WTC11 (cell line): ENCODE measurements at regions not wholly inside any gene's neighbourhood (a gene's known extent, or its start where the extent isn't known, plus 50 kb on each side); places are given as distances from the start of the nearest gene placed in this dataset.

Experiments used
- ATAC-seq: fragments of 200-7000 bp; cut with Tn5 transposase; 2 replicates; pipeline ENCODE4 v1.10.0; 2021; ENCODE audit warnings: mild to moderate bottlenecking, moderate library complexity
- CTCF ChIA-PET: fragments of 300-600 bp; sonication (Branson Sonifier 250); formaldehyde crosslinking; loops from one replicate; lab custom pipeline; 2021; ENCODE audit warnings: antibody characterized with exemption; lab: Charles Lee
- POLR2A ChIA-PET: fragments of 350-600 bp; sonication (Branson Sonifier 250); formaldehyde crosslinking; loops from one replicate; lab custom pipeline; 2021; ENCODE audit warnings: antibody characterized with exemption; lab: Charles Lee
- DNase-seq: peaks from one replicate; pipeline ENCODE4 v3.0.0; 2021; ENCODE audit warnings: low spot score
- H3K27ac Mint-ChIP-seq: 2 replicates; pipeline ENCODE4 v1.8.0; 2021; ENCODE audit warnings: mixed read lengths
- H3K27me3 Mint-ChIP-seq: 2 replicates; pipeline ENCODE4 v1.8.0; 2021; ENCODE audit warnings: low read depth, mild to moderate bottlenecking, moderate library complexity, mixed read lengths
- H3K36me3 Mint-ChIP-seq: 2 replicates; pipeline ENCODE4 v1.8.0; 2021; ENCODE audit warnings: mixed read lengths
- H3K4me1 Mint-ChIP-seq: 2 replicates; pipeline ENCODE4 v1.8.0; 2022; ENCODE audit warnings: mixed read lengths
- H3K4me3 Mint-ChIP-seq: 2 replicates; pipeline ENCODE4 v1.8.0; 2021; ENCODE audit warnings: mild to moderate bottlenecking, moderate library complexity, mixed read lengths
- H3K9me3 Mint-ChIP-seq: 2 replicates; pipeline ENCODE4 v1.8.0; 2021; ENCODE audit warnings: mixed read lengths
- AFF4 ChIP-seq: sonication (generic); formaldehyde crosslinking; IDR thresholded peaks from 2 replicates; pipeline ENCODE4 v1.8.1; 2023; ENCODE audit warnings: mild to moderate bottlenecking, missing genetic modification reagents, borderline replicate concordance
- CREM ChIP-seq: sonication (generic); formaldehyde crosslinking; IDR thresholded peaks from 2 replicates; pipeline ENCODE4 v1.8.1; 2022; ENCODE audit warnings: mild to moderate bottlenecking, missing genetic modification reagents, moderate library complexity
- E2F5 ChIP-seq: sonication (generic); formaldehyde crosslinking; IDR thresholded peaks from 2 replicates; pipeline ENCODE4 v1.8.1; 2022; ENCODE audit warnings: mild to moderate bottlenecking, moderate library complexity, missing genetic modification reagents
- EMX1 ChIP-seq: fragments of 250-450 bp; sonication (Bioruptor Pico); IDR thresholded peaks from 2 replicates; pipeline ENCODE4 v1.8.0; 2021; ENCODE audit warnings: mild to moderate bottlenecking
- ETV6 ChIP-seq: sonication (generic); formaldehyde crosslinking; IDR thresholded peaks from 2 replicates; pipeline ENCODE4 v1.8.1; 2022; ENCODE audit warnings: mild to moderate bottlenecking, missing genetic modification reagents
- FOXK1 ChIP-seq: sonication (generic); formaldehyde crosslinking; IDR thresholded peaks from 2 replicates; pipeline ENCODE4 v1.8.0; 2022; ENCODE audit warnings: mild to moderate bottlenecking, moderate library complexity, missing genetic modification reagents
- IRF2 ChIP-seq: sonication (generic); formaldehyde crosslinking; IDR thresholded peaks from 2 replicates; pipeline ENCODE4 v1.8.0; 2022; ENCODE audit warnings: low read depth, missing genetic modification reagents, borderline replicate concordance
- JAZF1 ChIP-seq: fragments of 250-450 bp; sonication (Bioruptor Pico); IDR thresholded peaks from 2 replicates; pipeline ENCODE4 v1.9.0; 2021; ENCODE audit warnings: moderate library complexity, mild to moderate bottlenecking, inconsistent platforms
- NFE2L1 ChIP-seq: sonication (generic); formaldehyde crosslinking; IDR thresholded peaks from 2 replicates; pipeline ENCODE4 v1.8.1; 2023; ENCODE audit warnings: missing genetic modification reagents
- NR2C2 ChIP-seq: sonication (generic); formaldehyde crosslinking; IDR thresholded peaks from 2 replicates; pipeline ENCODE4 v1.8.0; 2022; ENCODE audit warnings: mild to moderate bottlenecking, missing genetic modification reagents
- PRDM15 ChIP-seq: sonication (generic); formaldehyde crosslinking; IDR thresholded peaks from 2 replicates; pipeline ENCODE4 v1.8.0; 2022; ENCODE audit warnings: missing genetic modification reagents
- RELA ChIP-seq: sonication (generic); formaldehyde crosslinking; IDR thresholded peaks from 2 replicates; pipeline ENCODE4 v1.8.1; 2022; ENCODE audit warnings: missing genetic modification reagents, mild to moderate bottlenecking, borderline replicate concordance
- SMAD4 ChIP-seq: sonication (generic); formaldehyde crosslinking; IDR thresholded peaks from 2 replicates; pipeline ENCODE4 v1.8.0; 2022; ENCODE audit warnings: mild to moderate bottlenecking, missing genetic modification reagents
- TCF7 ChIP-seq: sonication (generic); formaldehyde crosslinking; IDR thresholded peaks from 2 replicates; pipeline ENCODE4 v1.8.0; 2022; ENCODE audit warnings: mild to moderate bottlenecking, low read depth, missing genetic modification reagents, moderate library complexity
- ZBTB43 ChIP-seq: sonication (generic); formaldehyde crosslinking; IDR thresholded peaks from 2 replicates; pipeline ENCODE4 v1.8.1; 2023; ENCODE audit warnings: mild to moderate bottlenecking, missing genetic modification reagents
- ZNF138 ChIP-seq: sonication (generic); formaldehyde crosslinking; conservative IDR thresholded peaks from 2 replicates; pipeline ENCODE4 v1.8.1; 2022; ENCODE audit warnings: mild to moderate bottlenecking, moderate library complexity, missing genetic modification reagents
- ZNF281 ChIP-seq: sonication (generic); formaldehyde crosslinking; IDR thresholded peaks from 2 replicates; pipeline ENCODE4 v1.8.0; 2023; ENCODE audit warnings: mild to moderate bottlenecking, missing genetic modification reagents
- ZNF317 ChIP-seq: sonication (generic); formaldehyde crosslinking; IDR thresholded peaks from 2 replicates; pipeline ENCODE4 v1.8.1; 2023; ENCODE audit warnings: low read depth, mild to moderate bottlenecking, moderate library complexity, missing genetic modification reagents, borderline replicate concordance
- ZNF416 ChIP-seq: fragments of 250-450 bp; sonication (Bioruptor Pico); IDR thresholded peaks from 2 replicates; pipeline ENCODE4 v1.9.0; 2021; ENCODE audit warnings: mild to moderate bottlenecking, inconsistent platforms
- ZNF423 ChIP-seq: fragments of 250-450 bp; sonication (Bioruptor Pico); IDR thresholded peaks from 2 replicates; pipeline ENCODE4 v2.1.2; 2022; ENCODE audit warnings: mild to moderate bottlenecking, moderate library complexity
- TF ChIP-seq, protein P1 (sequence below): sonication (generic); formaldehyde crosslinking; IDR thresholded peaks from 2 replicates; pipeline ENCODE4 v1.8.1; 2023; ENCODE audit warnings: mild to moderate bottlenecking, moderate library complexity, missing genetic modification reagents
- TF ChIP-seq, protein P2 (sequence below): sonication (generic); formaldehyde crosslinking; IDR thresholded peaks from 2 replicates; pipeline ENCODE4 v1.8.1; 2022; ENCODE audit warnings: low read depth, missing genetic modification reagents, borderline replicate concordance

GRCh38 chr10:52678611-52679010, 94.0 kb downstream of the MBL2 start (continued):
- TF ChIP-seq AFF4 (CRISPR knock-in tag) (no peak), JAZF1 (CRISPR knock-in tag) (no peak), SMAD4 (CRISPR knock-in tag) (no peak), TCF7 (no peak)

- Mint-ChIP-seq H3K9me3 (no peaks in the 10 kb centered on the region), H3K27me3 (no peaks in the 10 kb centered on the region), H3K4me1 (peaks cover 7% of the 10 kb centered on the region), H3K36me3 (no peaks in the 10 kb centered on the region), H3K4me3 (no peak overlapping the region), H3K27ac (no peak overlapping the region)
- DNase-seq (no peak), ATAC-seq (no peak)
- CTCF ChIA-PET, result no interaction called here
- TF ChIP-seq FOXK1 (CRISPR knock-in tag), result no peak
- TF ChIP-seq PRDM15 (CRISPR knock-in tag), result no peak
- TF ChIP-seq NR2C2 (CRISPR knock-in tag), result no peak
- TF ChIP-seq, protein P1, sequence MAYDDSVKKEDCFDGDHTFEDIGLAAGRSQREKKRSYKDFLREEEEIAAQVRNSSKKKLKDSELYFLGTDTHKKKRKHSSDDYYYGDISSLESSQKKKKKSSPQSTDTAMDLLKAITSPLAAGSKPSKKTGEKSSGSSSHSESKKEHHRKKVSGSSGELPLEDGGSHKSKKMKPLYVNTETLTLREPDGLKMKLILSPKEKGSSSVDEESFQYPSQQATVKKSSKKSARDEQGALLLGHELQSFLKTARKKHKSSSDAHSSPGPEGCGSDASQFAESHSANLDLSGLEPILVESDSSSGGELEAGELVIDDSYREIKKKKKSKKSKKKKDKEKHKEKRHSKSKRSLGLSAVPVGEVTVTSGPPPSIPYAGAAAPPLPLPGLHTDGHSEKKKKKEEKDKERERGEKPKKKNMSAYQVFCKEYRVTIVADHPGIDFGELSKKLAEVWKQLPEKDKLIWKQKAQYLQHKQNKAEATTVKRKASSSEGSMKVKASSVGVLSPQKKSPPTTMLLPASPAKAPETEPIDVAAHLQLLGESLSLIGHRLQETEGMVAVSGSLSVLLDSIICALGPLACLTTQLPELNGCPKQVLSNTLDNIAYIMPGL, result no peak
- TF ChIP-seq CREM (CRISPR knock-in tag), result no peak
- TF ChIP-seq ZNF416 (CRISPR knock-in tag), result no peak
- no peak for TF ChIP-seq ZNF138 (CRISPR knock-in tag)
- no peak for TF ChIP-seq E2F5 (CRISPR knock-in tag)
- TF ChIP-seq ZNF423 (CRISPR knock-in tag), result no peak
- no peak for TF ChIP-seq ZBTB43 (CRISPR knock-in tag)
- TF ChIP-seq IRF2 (CRISPR knock-in tag), result no peak
- no peak for TF ChIP-seq EMX1 (CRISPR knock-in tag)
- no peak for TF ChIP-seq ZNF317 (CRISPR knock-in tag)
- TF ChIP-seq, protein P2, sequence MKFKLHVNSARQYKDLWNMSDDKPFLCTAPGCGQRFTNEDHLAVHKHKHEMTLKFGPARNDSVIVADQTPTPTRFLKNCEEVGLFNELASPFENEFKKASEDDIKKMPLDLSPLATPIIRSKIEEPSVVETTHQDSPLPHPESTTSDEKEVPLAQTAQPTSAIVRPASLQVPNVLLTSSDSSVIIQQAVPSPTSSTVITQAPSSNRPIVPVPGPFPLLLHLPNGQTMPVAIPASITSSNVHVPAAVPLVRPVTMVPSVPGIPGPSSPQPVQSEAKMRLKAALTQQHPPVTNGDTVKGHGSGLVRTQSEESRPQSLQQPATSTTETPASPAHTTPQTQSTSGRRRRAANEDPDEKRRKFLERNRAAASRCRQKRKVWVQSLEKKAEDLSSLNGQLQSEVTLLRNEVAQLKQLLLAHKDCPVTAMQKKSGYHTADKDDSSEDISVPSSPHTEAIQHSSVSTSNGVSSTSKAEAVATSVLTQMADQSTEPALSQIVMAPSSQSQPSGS, result no peak
- no peak for TF ChIP-seq ETV6
- no peak for TF ChIP-seq ZNF281 (CRISPR knock-in tag)
- TF ChIP-seq NFE2L1 (CRISPR knock-in tag), result no peak
- TF ChIP-seq RELA (CRISPR knock-in tag), result no peak
- POLR2A ChIA-PET, result no interaction called here
Measured at GRCh38 chr10:52679117-52679516, 93.5 kb downstream of the MBL2 start.
